ENCODE measurements at regions not wholly inside any gene's neighbourhood (a gene's known extent, or its start where the extent isn't known, plus 50 kb on each side); places are given as distances from the start of the nearest gene placed in this dataset.

- Histone ChIP-seq H3K4me1 (peaks cover 0 to 2% (median 0%) of the 10 kb centered on the region in 3 donors), H3K27me3 (peaks cover 82% of the 10 kb centered on the region), H3K9me3 (no peaks in the 10 kb centered on the region), H3K27ac (no peak overlapping the region), H3K36me3 (no peaks in the 10 kb centered on the region), H3K4me3 (no peak overlapping the region)
- WGBS, 2 donors (ENCODE audit: low coverage in 1 of 2) = no CpG with 5 or more reads among the region's 8 CpGs
- ATAC-seq = no peak
- TF ChIP-seq POLR2A (IDR thresholded peaks at IDR 0.05) (no peak), CTCF (IDR thresholded peaks at IDR 0.05) (no peak), EP300 (IDR thresholded peaks at IDR 0.05) (no peak), POLR2AphosphoS5 (IDR thresholded peaks at IDR 0.05) (no peak)
Measured at GRCh38 chr21:43272591-43272990, 103.8 kb downstream of the CRYAA start.

GRCh38 chr21:43271452-43272020 is 102.7 kb downstream of the CRYAA start:
- Histone ChIP-seq H3K4me3 (no peak overlapping the region), H3K9me3 (no peaks in the 10 kb centered on the region), H3K27ac (no peak overlapping the region), H3K27me3 (peaks cover 75% of the 10 kb centered on the region), H3K4me1 (no peaks in the 10 kb centered on the region), H3K36me3 (no peaks in the 10 kb centered on the region)
- 89% methylated on average over 13 of the region's 19 CpGs; no CpG with 5 or more reads in 1 of the 2 donors for WGBS, 2 donors (ENCODE audit: low coverage in 1 of 2)
- no peak for ATAC-seq
- no peak for TF ChIP-seq POLR2A (IDR thresholded peaks at IDR 0.05)
- no peak for TF ChIP-seq CTCF (IDR thresholded peaks at IDR 0.05)
- no peak for TF ChIP-seq EP300 (IDR thresholded peaks at IDR 0.05)
- no peak for TF ChIP-seq POLR2AphosphoS5 (IDR thresholded peaks at IDR 0.05)

GRCh38 chr21:43270800-43271301 is 102.0 kb downstream of the CRYAA start:
- no peaks in the 10 kb centered on the region for H3K4me1 ChIP-seq
- H3K36me3 ChIP-seq = no peaks in the 10 kb centered on the region
- H3K27ac ChIP-seq = no peak overlapping the region
- ATAC-seq = no peak
- no peak overlapping the region for H3K4me3 ChIP-seq
- 9 to 53% methylated on average over 5 to 7 of the region's 20 CpGs for WGBS, 2 donors (ENCODE audit: low coverage in 1 of 2)
- H3K9me3 ChIP-seq = no peaks in the 10 kb centered on the region
- TF ChIP-seq POLR2A (IDR thresholded peaks at IDR 0.05) (no peak), CTCF (IDR thresholded peaks at IDR 0.05) (no peak), EP300 (IDR thresholded peaks at IDR 0.05) (no peak), POLR2AphosphoS5 (IDR thresholded peaks at IDR 0.05) (no peak)
- peaks cover 68% of the 10 kb centered on the region for H3K27me3 ChIP-seq

GRCh38 chr21:43269957-43270705 is 101.3 kb downstream of the CRYAA start:
- H3K9me3 ChIP-seq = no peaks in the 10 kb centered on the region
- H3K27me3 ChIP-seq = peaks cover 61% of the 10 kb centered on the region
- H3K4me3 ChIP-seq = no peak overlapping the region
- H3K27ac ChIP-seq = no peak overlapping the region
- no peak for TF ChIP-seq CTCF (IDR thresholded peaks at IDR 0.05)
- TF ChIP-seq EP300 (IDR thresholded peaks at IDR 0.05) = no peak
- TF ChIP-seq POLR2AphosphoS5 (IDR thresholded peaks at IDR 0.05) = no peak
- no peak for TF ChIP-seq POLR2A (IDR thresholded peaks at IDR 0.05)
- H3K4me1 ChIP-seq = no peaks in the 10 kb centered on the region
- no peaks in the 10 kb centered on the region for H3K36me3 ChIP-seq
- 75 to 91% methylated on average over 8 to 10 of the region's 20 CpGs for WGBS, 2 donors (ENCODE audit: low coverage in 1 of 2)
- ATAC-seq = no peak

- Histone ChIP-seq H3K4me3 (no peak overlapping the region), H3K9me3 (no peaks in the 10 kb centered on the region), H3K27me3 (peaks cover 54% of the 10 kb centered on the region), H3K27ac (no peak overlapping the region), H3K36me3 (no peaks in the 10 kb centered on the region), H3K4me1 (no peaks in the 10 kb centered on the region)
- WGBS, 2 donors (ENCODE audit: low coverage in 1 of 2) = 100% methylated on average over 3 of the region's 10 CpGs; no CpG with 5 or more reads in 1 of the 2 donors
- no peak for TF ChIP-seq EP300 (IDR thresholded peaks at IDR 0.05)
- no peak for TF ChIP-seq POLR2A (IDR thresholded peaks at IDR 0.05)
- TF ChIP-seq POLR2AphosphoS5 (IDR thresholded peaks at IDR 0.05) = no peak
- no peak for TF ChIP-seq CTCF (IDR thresholded peaks at IDR 0.05)
- no peak for ATAC-seq
Measured at GRCh38 chr21:43269440-43269839, 100.6 kb downstream of the CRYAA start.
